Osteocyte (in vitro differentiated cells): ENCODE measurements at regions not wholly inside any gene's neighbourhood (a gene's known extent, or its start where the extent isn't known, plus 50 kb on each side); places are given as distances from the start of the nearest gene placed in this dataset.

Source experiments
- DNase-seq: peaks from one replicate; pipeline ENCODE4 v3.0.0; 2021; ENCODE audit warnings: mixed read lengths; ENCODE audit not compliant: unreplicated experiment; ENCODE audit errors: extremely low spot score
- H3K27ac Mint-ChIP-seq: one replicate; pipeline ENCODE4 v1.8.0; 2021; ENCODE audit warnings: mild to moderate bottlenecking, mixed read lengths; ENCODE audit not compliant: unreplicated experiment
- H3K27me3 Mint-ChIP-seq: one replicate; pipeline ENCODE4 v1.8.0; 2021; ENCODE audit warnings: mixed read lengths; ENCODE audit not compliant: unreplicated experiment
- H3K36me3 Mint-ChIP-seq: one replicate; pipeline ENCODE4 v1.8.0; 2021; ENCODE audit warnings: mixed read lengths; ENCODE audit not compliant: unreplicated experiment
- H3K4me1 Mint-ChIP-seq: one replicate; pipeline ENCODE4 v1.8.0; 2021; ENCODE audit warnings: mixed read lengths; ENCODE audit not compliant: unreplicated experiment
- H3K4me3 Mint-ChIP-seq: one replicate; pipeline ENCODE4 v1.8.0; 2021; ENCODE audit warnings: mild to moderate bottlenecking, moderate library complexity, mixed read lengths; ENCODE audit not compliant: unreplicated experiment
- H3K9me3 Mint-ChIP-seq: one replicate; pipeline ENCODE4 v1.8.0; 2021; ENCODE audit warnings: mixed read lengths; ENCODE audit not compliant: unreplicated experiment
- TF ChIP-seq, protein P1 (sequence below): fragments of 200-600 bp; sonication (generic); IDR thresholded peaks from 2 replicates; pipeline ENCODE4 v1.5.0; 2021; ENCODE audit warnings: antibody characterized with exemption, mild to moderate bottlenecking, moderate library complexity

DNA sequence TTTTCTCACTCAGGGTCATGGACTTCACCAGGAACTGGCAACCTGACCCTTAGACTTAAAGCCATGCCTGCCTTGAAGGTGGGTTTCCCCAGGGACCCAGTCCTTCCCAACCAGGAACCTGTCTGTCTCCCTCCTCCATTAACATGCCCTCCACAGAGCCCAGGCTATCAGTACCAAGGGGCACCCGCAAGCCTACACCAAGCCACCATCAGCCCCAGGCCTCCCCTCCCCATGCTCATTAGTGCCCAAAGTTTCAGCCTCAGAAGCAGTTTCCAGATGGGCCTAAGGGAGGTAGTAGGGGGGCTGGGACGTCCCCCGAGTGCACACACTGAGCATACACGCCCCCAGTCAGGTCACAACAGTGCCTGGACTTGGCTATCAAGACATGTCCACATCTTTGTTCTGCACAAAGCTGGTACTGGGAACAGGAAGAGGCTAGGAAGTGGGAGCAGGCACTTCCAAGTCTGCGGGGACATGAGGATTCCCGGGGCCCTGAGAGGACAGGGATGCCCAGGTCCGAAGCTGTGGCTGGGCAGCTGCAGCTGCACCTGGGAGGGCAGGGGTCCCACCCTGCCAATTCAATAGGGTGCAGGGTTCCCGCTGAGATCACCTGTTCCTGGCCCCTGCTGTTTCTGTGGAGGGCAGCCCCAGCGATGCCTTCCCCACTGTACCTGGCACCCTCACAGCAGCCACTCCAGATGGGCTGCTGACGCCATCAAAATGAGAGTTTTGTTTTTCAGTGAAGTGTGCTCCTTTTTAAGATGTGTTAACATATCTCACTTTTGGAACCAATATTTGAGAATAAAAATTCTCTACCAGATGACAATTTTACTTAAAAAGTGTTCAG lies 731.4 kb downstream of the NR4A2 start:
- H3K4me3 Mint-ChIP-seq = no peak overlapping the region
- DNase-seq = no peak
- TF ChIP-seq, protein P1, sequence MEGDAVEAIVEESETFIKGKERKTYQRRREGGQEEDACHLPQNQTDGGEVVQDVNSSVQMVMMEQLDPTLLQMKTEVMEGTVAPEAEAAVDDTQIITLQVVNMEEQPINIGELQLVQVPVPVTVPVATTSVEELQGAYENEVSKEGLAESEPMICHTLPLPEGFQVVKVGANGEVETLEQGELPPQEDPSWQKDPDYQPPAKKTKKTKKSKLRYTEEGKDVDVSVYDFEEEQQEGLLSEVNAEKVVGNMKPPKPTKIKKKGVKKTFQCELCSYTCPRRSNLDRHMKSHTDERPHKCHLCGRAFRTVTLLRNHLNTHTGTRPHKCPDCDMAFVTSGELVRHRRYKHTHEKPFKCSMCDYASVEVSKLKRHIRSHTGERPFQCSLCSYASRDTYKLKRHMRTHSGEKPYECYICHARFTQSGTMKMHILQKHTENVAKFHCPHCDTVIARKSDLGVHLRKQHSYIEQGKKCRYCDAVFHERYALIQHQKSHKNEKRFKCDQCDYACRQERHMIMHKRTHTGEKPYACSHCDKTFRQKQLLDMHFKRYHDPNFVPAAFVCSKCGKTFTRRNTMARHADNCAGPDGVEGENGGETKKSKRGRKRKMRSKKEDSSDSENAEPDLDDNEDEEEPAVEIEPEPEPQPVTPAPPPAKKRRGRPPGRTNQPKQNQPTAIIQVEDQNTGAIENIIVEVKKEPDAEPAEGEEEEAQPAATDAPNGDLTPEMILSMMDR = no peak
- H3K27ac Mint-ChIP-seq = no peak overlapping the region
- no peaks in the 10 kb centered on the region for H3K27me3 Mint-ChIP-seq
- no peaks in the 10 kb centered on the region for H3K4me1 Mint-ChIP-seq
- no peaks in the 10 kb centered on the region for H3K36me3 Mint-ChIP-seq
- peaks cover 31% of the 10 kb centered on the region for H3K9me3 Mint-ChIP-seq

DNA sequence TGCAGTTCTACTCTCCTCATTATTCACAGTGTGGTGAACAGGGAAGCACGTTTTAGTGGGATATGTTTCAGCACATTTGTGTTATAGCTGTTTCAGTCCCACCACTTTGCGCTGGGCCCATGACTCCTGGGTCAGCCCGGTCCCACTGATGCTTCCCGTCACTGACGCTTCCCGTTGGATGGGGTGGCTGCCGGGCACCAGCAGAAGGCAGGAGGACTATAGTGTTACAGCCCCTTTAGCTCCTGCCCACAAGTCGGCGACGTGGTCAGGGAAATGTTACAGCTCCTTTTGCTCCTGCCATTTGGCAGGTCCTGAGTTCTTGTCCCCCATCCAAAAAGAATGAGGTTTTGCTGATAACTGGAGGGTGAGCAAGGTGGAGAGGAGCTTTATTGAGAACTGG lies 732.2 kb downstream of the NR4A2 start:
- TF ChIP-seq, protein P1 = no peak
- H3K4me3 Mint-ChIP-seq = no peak overlapping the region
- no peaks in the 10 kb centered on the region for H3K36me3 Mint-ChIP-seq
- no peak for DNase-seq
- H3K27ac Mint-ChIP-seq = no peak overlapping the region
- no peaks in the 10 kb centered on the region for H3K4me1 Mint-ChIP-seq
- H3K27me3 Mint-ChIP-seq = no peaks in the 10 kb centered on the region
- H3K9me3 Mint-ChIP-seq = peaks cover 31% of the 10 kb centered on the region

DNA sequence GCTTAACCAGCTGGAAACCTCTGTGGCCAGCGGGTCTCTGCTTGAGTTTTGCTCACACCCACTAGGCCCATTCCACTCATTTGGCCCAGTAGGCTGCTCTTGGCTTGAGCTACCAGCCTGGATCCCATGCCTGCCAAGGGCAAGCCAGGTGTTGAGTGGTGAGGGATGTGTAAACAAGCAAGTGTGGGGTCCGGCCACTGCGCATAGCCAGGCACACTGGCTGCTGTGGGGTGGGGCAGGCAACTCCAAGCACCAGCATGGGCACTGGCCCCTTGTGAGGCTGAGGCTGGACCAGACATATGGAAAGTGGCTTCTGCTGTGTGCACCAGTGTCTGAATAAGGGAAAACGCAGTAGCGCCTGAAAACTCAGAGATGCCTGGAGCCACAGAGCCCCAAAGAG lies 732.7 kb downstream of the NR4A2 start:
- Mint-ChIP-seq H3K4me3 (no peak overlapping the region), H3K4me1 (no peaks in the 10 kb centered on the region), H3K27me3 (no peaks in the 10 kb centered on the region), H3K36me3 (no peaks in the 10 kb centered on the region), H3K27ac (no peak overlapping the region), H3K9me3 (peaks cover 29% of the 10 kb centered on the region)
- TF ChIP-seq, protein P1 = no peak
- DNase-seq = no peak

DNA sequence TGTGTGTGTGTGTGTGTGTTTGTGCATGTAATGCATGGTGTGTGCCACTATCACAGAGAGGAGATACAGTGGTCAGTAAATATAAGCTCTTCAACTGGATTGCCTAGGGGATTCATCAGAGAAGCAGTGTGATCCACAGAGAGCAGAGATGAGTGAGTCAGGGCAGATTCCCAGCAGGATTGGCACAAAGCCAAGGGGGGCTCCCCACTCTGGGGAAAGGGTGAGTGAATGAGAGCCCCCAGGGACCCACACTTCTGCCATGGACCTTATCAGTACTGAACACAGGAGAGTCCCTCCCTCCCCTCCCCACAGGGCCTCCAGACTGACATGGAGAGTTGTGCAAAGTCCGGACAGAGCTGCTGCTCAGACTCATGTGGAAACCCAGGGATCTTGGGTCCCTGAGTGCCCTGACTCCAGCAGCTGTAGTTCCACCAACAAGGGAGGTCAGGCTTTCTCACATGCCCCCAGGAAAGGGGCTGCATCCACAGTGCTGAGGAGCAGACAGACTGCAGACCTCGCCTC lies 748.8 kb downstream of the NR4A2 start:
- no peak for DNase-seq
- Mint-ChIP-seq H3K36me3 (no peaks in the 10 kb centered on the region), H3K4me1 (no peaks in the 10 kb centered on the region), H3K27me3 (no peaks in the 10 kb centered on the region), H3K9me3 (peaks cover 24% of the 10 kb centered on the region), H3K27ac (no peak overlapping the region), H3K4me3 (no peak overlapping the region)
- TF ChIP-seq, protein P1 = no peak

DNA sequence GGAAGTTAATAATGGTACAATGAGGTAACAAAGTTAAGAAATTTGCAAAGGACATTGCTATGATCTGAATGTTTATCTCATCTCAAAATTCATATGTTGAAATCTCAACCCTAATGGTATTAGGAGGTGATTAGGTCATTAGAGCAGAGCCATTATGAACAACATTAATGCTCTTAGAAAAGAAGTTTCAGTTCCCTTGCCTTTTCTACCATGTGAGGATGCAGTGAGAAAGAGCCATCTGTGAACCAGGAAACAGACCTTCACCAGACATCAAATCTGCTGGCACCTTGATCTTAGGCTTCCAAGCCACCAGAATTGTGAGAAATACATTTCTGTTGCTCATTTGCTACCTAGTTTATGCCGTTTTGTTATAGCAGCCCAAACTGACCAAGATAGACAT lies 757.6 kb downstream of the NR4A2 start:
- DNase-seq = no peak
- Mint-ChIP-seq H3K36me3 (no peaks in the 10 kb centered on the region), H3K9me3 (peaks cover 5% of the 10 kb centered on the region), H3K4me3 (no peak overlapping the region), H3K27me3 (no peaks in the 10 kb centered on the region), H3K27ac (no peak overlapping the region), H3K4me1 (no peaks in the 10 kb centered on the region)
- TF ChIP-seq, protein P1 = no peak
